GM10266 (cell line): ENCODE measurements at regions not wholly inside any gene's neighbourhood (a gene's known extent, or its start where the extent isn't known, plus 50 kb on each side); places are given as distances from the start of the nearest gene placed in this dataset.

Source experiments
- DNase-seq: peaks from one replicate; pipeline ENCODE4 v3.0.0; 2012; ENCODE audit errors: extremely low spot score
- TF ChIP-seq, protein P1 (sequence below): IDR thresholded peaks from 2 replicates; pipeline ENCODE4 v1.5.1; 2012; ENCODE audit warnings: mild to moderate bottlenecking, low read depth; ENCODE audit not compliant: control insufficient read depth, insufficient read depth; ENCODE audit errors: missing control alignments

DNA sequence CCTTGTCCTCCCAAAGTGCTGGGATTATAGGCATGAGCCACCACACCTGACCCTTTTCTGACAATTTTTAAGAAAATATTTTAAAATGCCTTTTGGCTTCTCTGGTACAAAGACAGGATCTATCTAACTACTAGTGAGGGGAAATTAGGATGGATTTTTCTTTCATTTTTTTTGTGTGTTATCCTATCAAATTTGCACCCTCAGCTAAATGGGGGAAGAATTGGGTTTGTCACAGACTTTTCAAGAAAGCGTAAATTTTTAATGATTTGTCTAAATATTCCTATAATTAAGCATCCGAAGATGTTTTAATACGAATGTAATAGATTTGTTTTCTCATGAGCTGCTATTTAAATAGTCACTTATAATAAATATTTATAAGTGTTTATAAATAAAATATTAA, 340.0 kb upstream of the ETAA1 start:
- TF ChIP-seq, protein P1, sequence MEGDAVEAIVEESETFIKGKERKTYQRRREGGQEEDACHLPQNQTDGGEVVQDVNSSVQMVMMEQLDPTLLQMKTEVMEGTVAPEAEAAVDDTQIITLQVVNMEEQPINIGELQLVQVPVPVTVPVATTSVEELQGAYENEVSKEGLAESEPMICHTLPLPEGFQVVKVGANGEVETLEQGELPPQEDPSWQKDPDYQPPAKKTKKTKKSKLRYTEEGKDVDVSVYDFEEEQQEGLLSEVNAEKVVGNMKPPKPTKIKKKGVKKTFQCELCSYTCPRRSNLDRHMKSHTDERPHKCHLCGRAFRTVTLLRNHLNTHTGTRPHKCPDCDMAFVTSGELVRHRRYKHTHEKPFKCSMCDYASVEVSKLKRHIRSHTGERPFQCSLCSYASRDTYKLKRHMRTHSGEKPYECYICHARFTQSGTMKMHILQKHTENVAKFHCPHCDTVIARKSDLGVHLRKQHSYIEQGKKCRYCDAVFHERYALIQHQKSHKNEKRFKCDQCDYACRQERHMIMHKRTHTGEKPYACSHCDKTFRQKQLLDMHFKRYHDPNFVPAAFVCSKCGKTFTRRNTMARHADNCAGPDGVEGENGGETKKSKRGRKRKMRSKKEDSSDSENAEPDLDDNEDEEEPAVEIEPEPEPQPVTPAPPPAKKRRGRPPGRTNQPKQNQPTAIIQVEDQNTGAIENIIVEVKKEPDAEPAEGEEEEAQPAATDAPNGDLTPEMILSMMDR, result no peak

DNA sequence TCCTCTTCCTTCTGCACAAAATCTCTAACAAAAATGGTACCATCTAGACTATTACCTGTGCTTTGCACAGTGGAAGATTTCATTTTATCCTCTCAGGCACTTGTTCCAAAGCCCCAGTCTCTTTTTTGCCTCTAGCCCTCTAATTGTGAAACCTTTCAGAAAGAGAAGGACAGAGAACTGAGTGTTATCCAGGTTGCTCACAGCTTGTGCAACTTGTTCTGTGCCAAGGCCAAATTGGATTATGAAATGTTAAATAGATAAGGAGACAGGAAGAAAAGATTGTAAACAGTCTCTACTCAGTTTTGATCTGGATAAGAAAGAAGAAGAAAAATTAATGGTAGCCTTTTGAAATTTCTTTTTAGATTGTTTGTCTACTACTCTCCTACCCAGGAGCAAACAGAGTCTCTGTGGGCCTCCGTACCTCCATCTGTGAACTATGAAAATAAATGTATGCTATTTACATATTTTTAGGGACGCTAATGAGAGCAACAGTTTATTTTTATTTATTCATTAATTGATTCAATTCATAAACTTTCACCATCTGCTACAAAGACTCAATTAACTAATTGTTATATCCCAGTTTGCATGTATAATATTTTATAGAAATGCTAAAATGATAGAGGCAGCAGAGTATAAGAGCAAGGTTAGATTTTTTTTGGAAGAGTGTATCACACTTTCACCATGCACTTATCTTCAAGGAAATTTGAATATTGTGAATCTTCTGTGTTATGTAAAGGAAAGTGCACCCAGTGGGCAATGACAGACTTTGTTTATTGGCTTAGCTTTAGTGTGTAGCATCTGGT, 339.0 kb upstream of the ETAA1 start:
- DNase-seq, result no peak
- TF ChIP-seq, protein P1, result no peak

More for the DNA sequence above, 340.0 kb upstream of the ETAA1 start:
- DNase-seq, result no peak

DNA sequence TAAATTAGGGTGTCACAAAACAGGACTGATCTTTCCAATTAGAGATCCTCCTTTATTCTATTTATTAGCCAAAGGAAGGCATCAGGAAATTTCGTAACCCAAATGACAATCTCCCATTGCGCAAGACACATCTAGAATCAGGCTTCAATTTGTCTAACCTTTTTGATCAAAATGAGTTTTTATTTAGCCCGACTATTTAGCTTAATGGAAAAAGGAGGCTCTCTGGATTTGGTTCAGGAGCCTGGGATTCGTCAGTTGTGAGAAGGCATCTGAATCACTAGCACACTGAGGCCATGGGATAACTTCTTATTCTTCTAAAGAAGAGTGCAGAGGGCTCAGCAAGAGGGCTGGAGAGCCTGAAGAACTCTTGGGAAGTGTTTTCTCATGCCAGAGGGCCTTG, 332.1 kb upstream of the ETAA1 start:
- TF ChIP-seq, protein P1, result no peak
- no peak for DNase-seq

DNA sequence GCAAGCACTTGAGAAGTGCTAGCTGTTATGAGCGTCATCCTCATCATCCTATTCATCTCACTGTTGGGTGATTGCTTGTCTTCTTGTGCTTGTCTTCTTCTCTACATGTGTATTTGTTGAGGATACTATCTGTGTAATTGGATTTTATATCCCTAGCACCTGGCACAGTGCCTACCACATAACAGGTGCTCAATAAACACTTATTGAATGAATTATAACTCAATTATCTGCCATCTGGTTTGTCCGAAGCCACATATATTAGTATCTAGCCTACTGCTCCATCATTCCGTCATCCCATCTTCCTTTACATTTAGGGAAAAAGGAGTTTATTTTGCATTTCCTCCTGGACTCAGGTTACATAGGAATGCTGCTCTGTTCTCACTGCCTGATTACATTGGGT, 330.4 kb upstream of the ETAA1 start:
- no peak for DNase-seq
- TF ChIP-seq, protein P1, result no peak

DNA sequence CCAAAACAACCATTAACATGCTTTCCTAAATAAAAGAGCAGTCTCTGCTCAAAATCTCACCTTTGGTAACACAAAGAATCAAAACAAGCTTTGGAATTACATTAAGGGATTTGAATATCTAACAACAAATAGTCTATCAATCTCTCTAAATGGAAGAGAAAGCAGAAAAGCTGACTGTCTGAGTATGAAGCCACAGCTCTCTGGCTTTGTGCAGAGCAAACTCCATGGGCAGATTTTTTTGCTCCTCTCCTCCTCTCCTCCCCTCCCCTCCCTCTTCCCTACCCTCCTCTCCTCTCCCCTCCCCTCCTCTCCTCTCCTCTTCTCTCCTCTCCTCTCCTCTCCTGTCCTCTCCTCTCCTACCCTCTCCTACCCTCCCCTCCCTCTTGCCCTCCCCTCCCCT, 329.5 kb upstream of the ETAA1 start:
- DNase-seq, result no peak
- TF ChIP-seq, protein P1, result no peak

DNA sequence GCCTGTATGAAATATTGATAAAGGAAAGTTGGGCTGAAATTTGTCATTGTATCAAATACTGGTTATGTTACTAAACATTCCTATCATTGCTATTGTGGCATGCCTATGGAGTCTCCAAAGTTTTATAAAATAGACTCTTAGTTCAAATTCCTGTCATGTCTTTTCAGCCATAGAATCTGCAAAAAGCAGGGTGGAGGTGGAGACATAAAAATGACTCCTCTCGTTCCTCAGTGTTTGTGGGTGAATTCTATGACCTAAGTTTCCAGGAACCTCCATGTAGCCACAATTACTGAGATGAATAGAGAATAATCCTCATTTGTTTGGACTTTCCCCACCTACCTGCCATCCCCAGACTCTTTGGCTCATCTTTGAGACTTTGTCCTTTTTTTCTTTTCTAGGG, 326.3 kb upstream of the ETAA1 start:
- TF ChIP-seq, protein P1, result no peak
- no peak for DNase-seq

DNA sequence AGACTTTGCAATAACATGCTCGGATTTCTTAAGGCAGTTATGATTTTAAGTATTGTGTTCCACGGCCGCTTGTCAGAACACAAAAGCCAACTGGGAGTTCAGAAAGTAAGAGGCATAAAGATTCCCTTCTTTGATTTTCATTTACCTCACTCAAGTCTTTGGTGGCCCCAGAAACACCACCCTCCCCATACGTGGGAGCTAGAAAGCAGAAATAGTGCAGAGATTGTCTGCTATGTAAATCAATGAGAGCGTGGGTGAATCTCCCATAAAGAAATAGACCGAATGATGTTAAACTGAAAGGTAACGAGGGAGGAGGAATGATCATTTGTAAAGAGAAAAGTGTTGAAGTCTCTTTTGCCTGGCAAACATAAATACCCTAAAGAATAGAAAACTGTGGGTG, 322.1 kb upstream of the ETAA1 start:
- DNase-seq, result no peak
- TF ChIP-seq, protein P1, result no peak
